ENCODE measurements at regions not wholly inside any gene's neighbourhood (a gene's known extent, or its start where the extent isn't known, plus 50 kb on each side); places are given as distances from the start of the nearest gene placed in this dataset.

- TF ChIP-seq MAX (IDR thresholded peaks at IDR 0.05) (no peak), REST (IDR thresholded peaks at IDR 0.05) (no peak), CHD4 (IDR thresholded peaks at IDR 0.05; ENCODE audit: borderline replicate concordance) (no peak)
- TF ChIP-seq, protein P1, sequence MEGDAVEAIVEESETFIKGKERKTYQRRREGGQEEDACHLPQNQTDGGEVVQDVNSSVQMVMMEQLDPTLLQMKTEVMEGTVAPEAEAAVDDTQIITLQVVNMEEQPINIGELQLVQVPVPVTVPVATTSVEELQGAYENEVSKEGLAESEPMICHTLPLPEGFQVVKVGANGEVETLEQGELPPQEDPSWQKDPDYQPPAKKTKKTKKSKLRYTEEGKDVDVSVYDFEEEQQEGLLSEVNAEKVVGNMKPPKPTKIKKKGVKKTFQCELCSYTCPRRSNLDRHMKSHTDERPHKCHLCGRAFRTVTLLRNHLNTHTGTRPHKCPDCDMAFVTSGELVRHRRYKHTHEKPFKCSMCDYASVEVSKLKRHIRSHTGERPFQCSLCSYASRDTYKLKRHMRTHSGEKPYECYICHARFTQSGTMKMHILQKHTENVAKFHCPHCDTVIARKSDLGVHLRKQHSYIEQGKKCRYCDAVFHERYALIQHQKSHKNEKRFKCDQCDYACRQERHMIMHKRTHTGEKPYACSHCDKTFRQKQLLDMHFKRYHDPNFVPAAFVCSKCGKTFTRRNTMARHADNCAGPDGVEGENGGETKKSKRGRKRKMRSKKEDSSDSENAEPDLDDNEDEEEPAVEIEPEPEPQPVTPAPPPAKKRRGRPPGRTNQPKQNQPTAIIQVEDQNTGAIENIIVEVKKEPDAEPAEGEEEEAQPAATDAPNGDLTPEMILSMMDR (IDR thresholded peaks at IDR 0.05) = no peak
Observed at GRCh38 chr6:56821005-56821432, 133.9 kb upstream of the BEND6 start.
